Kidney epithelial cell (primary cell): ENCODE measurements at regions not wholly inside any gene's neighbourhood (a gene's known extent, or its start where the extent isn't known, plus 50 kb on each side); places are given as distances from the start of the nearest gene placed in this dataset.

Experiments used
- DNase-seq: peaks from one replicate; pipeline ENCODE4 v3.0.0-alpha.2; 2010; ENCODE audit warnings: low read depth
- H3K27me3 ChIP-seq: 2 replicates; pipeline ENCODE4 v1.6.0; 2011; ENCODE audit warnings: low read length; ENCODE audit not compliant: control insufficient read depth, insufficient read depth
- H3K36me3 ChIP-seq: 2 replicates; pipeline ENCODE4 v1.5.1; 2011; ENCODE audit warnings: low read length; ENCODE audit not compliant: control insufficient read depth, insufficient read depth
- H3K4me3 ChIP-seq: 2 replicates; pipeline ENCODE4 v1.5.1; 2011; ENCODE audit warnings: low read depth, mild to moderate bottlenecking, control low read depth, low read length
- TF ChIP-seq, protein P1 (sequence below): IDR thresholded peaks from 2 replicates; pipeline ENCODE4 v1.5.1; 2011; ENCODE audit warnings: mild to moderate bottlenecking, moderate library complexity, low read length, control low read depth, inconsistent platforms; ENCODE audit not compliant: insufficient read depth, poor library complexity, severe bottlenecking

DNA sequence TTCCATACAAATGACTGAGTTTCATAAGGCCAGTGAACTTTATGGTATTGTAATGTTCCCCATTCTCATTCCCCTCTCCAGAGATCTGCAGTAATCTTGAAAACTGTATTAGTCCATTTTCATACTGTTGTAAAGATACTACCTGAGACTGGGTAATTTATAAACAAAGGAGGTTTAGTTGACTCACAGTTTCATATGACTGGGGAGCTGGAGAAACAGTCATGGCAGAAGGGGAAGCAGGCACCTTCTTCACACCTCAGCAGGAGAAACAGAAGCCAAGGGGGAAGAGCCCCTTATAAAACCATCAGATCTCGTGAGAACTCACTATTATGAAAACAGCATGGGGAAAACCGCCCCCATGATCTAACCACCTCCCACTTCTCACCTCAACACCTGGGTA lies 318.7 kb upstream of the KLF12 start:
- DNase-seq: no peak
- TF ChIP-seq, protein P1, sequence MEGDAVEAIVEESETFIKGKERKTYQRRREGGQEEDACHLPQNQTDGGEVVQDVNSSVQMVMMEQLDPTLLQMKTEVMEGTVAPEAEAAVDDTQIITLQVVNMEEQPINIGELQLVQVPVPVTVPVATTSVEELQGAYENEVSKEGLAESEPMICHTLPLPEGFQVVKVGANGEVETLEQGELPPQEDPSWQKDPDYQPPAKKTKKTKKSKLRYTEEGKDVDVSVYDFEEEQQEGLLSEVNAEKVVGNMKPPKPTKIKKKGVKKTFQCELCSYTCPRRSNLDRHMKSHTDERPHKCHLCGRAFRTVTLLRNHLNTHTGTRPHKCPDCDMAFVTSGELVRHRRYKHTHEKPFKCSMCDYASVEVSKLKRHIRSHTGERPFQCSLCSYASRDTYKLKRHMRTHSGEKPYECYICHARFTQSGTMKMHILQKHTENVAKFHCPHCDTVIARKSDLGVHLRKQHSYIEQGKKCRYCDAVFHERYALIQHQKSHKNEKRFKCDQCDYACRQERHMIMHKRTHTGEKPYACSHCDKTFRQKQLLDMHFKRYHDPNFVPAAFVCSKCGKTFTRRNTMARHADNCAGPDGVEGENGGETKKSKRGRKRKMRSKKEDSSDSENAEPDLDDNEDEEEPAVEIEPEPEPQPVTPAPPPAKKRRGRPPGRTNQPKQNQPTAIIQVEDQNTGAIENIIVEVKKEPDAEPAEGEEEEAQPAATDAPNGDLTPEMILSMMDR: no peak

DNA sequence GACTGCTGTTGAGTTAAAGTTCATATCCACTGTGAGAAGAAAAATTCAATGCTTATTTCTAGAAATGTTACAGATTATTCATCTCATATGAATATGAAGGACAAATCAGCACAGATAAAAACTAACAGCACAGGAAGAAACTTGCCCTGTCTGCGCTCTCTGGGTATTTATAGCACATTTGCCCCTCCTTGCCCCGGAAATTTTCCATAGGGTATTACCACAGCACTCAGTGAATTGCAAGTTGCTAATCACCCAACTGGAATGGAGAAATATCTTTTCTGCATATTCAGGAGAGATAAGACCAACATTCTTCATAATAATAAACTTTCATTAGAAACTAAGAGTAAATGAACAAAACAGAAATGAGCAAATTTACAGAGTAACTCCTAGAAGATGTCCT lies 318.0 kb upstream of the KLF12 start:
- no peak overlapping the region for H3K4me3 ChIP-seq
- DNase-seq: no peak
- H3K27me3 ChIP-seq: no peaks in the 10 kb centered on the region
- no peaks in the 10 kb centered on the region for H3K36me3 ChIP-seq
- TF ChIP-seq, protein P1: no peak

More for the DNA sequence above, 318.7 kb upstream of the KLF12 start:
- no peaks in the 10 kb centered on the region for H3K27me3 ChIP-seq
- no peaks in the 10 kb centered on the region for H3K36me3 ChIP-seq
- no peak overlapping the region for H3K4me3 ChIP-seq

DNA sequence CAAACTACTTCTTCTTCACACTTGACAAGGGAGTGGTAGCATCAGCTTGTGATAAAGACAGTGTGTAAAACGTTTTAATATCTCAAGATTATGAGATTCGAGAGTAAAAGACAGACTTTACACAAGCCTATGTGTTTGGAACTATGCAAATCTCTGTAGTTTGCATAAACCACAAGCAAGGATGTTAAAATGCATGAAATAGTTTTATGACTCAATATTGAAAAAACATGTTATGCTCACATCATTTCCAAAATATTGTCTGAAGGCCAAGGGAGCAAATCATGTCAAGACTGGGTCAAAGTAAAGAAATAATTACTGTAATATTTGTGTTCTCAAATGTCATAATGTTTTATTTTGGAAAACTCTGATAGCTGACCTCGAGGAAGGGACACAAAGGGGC lies 316.8 kb upstream of the KLF12 start:
- Histone ChIP-seq H3K36me3 (no peaks in the 10 kb centered on the region), H3K4me3 (no peak overlapping the region), H3K27me3 (no peaks in the 10 kb centered on the region)
- TF ChIP-seq, protein P1: no peak
- no peak for DNase-seq

DNA sequence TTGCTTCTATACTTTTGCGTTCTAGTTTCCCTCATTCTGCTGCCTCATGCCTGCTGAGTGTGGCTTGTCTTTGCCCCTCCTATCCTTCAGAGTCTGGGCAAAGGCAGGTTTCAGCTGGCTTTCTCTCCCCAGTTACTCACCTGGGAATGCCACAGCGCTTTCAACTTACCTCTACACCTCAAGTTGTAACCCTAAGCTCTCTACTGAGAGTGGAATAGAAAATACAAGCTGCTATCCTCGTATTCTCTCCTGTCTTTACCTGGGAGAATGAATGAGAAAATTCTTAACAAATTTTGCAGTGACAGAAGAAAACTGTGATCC lies 316.3 kb upstream of the KLF12 start:
- H3K4me3 ChIP-seq: no peak overlapping the region
- H3K36me3 ChIP-seq: no peaks in the 10 kb centered on the region
- TF ChIP-seq, protein P1: no peak
- no peaks in the 10 kb centered on the region for H3K27me3 ChIP-seq
- DNase-seq: no peak

DNA sequence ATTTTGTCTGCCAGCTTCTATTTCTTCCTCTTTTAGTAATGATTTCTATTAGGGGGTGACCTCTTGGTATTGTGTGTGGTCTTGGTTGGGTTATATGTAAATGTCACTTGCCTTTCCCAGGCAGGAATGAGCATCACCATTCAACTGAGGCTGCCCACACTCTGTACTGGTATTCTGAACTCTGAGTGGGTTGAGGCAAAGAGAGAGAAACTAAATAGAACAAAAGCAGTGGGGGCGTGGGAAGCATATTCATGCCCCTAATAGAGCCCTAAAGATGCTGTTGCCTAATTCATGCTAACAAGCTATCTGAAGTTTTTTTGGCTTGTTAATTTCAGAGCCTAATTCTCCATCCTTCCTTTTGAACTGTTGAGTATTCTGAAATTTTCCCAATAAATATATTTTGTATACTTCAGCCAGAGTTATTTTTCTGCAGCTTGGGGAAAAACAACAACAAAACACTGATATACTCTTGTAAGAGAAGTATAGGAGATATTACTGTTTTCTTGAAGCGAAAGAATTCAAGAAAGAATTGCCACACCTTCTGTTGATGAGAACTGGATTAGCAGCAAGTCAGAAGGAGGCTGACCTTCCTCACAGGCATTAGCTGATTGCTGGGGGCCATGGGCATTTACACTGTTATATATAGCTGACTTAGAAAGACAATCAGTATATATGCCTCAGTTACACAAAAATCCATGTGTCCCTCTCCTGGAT lies 315.8 kb upstream of the KLF12 start:
- Histone ChIP-seq H3K36me3 (no peaks in the 10 kb centered on the region), H3K27me3 (no peaks in the 10 kb centered on the region), H3K4me3 (no peak overlapping the region)
- TF ChIP-seq, protein P1: no peak
- DNase-seq: no peak

DNA sequence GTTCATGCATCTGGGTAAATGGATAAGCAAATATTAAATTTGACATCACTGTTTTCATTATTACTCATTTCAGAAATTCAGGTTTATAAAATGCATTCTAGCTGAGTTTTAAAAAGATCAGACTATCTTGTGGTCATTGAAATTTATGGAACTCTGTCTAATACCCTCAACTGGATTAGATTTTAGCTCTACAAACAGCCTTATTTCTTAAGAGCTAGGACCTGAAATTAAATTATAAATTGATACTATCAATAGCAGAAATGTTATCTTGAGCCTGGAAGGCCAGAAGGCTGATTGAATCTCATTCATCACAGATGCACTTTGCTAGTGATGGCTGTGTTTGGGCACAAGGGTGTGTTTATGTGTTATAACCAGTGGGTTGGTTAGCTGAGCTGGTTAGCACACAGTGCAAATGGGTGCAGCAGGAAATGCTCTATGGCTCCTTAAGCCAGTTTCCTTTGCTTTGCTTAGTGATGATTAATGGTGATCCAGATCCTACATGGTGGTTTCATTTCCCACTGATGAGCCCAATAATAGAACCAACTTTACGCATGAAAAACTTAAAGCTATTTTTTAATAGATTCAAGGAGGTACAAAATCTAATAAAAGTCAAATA lies 310.8 kb upstream of the KLF12 start:
- no peaks in the 10 kb centered on the region for H3K36me3 ChIP-seq
- TF ChIP-seq, protein P1: no peak
- no peaks in the 10 kb centered on the region for H3K27me3 ChIP-seq
- H3K4me3 ChIP-seq: no peak overlapping the region
- no peak for DNase-seq
